ENCODE measurements at regions not wholly inside any gene's neighbourhood (a gene's known extent, or its start where the extent isn't known, plus 50 kb on each side); places are given as distances from the start of the nearest gene placed in this dataset.
A peak's percentile ranks its signal among the peaks of the same experiment; 100 is the strongest.
"Not testable (repeated sequence)": the region's sequence is repeated elsewhere in the genome, so short reads cannot be mapped to it uniquely, and the experiment has no call there.

DNA sequence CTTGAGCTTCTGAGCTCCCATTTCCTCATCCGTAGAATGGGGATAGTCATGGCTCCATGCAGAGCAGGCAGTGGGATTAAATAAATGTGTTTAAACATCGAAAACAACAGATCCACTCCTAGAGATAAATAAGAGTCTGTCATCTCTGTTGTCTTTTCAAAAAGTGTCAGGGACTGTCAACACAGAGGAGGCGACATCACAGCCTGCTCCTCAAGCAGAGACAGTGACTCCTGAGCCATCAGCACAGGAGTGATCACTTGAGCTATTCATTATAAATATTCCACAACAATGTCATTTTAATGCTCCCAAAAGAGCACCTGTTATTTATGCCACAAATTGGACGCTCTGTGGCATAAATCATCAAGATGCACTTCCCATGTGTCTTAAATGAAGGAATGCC lies 605.6 kb upstream of the CDH5 start:
- no peak for DNase-seq (ENCODE audit: low spot score)

DNA sequence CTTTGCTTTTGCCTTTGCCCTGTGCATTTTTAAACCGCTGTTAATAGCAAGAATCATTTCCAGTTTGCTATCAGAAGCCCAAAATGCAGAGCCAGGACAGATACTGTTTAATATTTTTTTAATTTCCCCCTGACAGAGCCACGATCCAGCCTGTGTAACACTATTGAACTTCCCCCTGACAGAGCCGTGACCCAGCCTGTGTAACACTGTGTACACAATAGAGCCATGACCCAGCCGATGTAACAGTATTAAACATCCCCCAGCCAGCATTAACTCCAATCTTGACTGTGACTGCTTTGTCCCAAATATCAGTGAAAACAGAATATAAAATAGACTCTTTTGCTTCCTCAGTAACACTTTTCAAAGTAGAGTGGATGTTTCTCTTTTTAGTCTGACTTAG lies 607.9 kb upstream of the CDH5 start:
- no peak for DNase-seq (ENCODE audit: low spot score)

DNA sequence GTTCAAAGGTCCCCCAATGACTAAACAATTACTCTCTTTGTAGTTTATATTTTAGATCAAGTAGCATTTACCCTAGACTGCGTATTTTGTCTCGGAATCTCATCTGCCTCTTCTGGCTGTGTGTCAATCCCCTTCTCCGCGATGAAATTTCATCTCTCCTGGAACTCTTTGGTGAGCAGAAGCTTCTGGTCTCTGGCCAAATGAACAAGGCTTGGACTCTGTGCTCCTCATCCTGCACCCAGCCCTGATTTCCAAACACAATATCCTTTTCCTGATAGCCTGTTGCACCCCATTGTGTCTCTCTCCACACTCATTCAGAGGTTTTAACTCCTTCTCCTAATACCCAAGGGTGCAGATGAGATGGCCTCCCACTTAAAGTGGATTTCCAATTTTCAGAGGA lies 609.4 kb upstream of the CDH5 start:
- no peak for DNase-seq (ENCODE audit: low spot score)

DNA sequence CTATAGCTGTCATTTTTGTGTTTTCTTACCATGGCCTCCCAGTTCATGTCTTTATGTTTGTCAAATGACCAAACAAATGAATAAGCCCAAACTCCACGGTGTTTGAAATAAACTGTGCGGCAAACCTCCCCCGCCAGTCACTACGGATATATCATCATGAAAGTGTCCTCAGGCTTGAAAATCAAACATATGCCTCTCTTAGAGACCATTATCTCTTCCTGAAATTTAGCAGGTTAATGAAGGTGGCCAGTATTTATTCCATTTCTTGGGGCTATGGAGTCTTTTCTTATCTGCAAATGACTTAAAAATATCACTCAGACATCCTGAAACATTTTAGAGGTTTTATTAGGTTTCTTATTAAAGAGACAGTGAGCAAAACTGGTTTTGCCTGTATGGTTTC lies 610.3 kb upstream of the CDH5 start:
- DNase-seq (ENCODE audit: low spot score) = no peak

DNA sequence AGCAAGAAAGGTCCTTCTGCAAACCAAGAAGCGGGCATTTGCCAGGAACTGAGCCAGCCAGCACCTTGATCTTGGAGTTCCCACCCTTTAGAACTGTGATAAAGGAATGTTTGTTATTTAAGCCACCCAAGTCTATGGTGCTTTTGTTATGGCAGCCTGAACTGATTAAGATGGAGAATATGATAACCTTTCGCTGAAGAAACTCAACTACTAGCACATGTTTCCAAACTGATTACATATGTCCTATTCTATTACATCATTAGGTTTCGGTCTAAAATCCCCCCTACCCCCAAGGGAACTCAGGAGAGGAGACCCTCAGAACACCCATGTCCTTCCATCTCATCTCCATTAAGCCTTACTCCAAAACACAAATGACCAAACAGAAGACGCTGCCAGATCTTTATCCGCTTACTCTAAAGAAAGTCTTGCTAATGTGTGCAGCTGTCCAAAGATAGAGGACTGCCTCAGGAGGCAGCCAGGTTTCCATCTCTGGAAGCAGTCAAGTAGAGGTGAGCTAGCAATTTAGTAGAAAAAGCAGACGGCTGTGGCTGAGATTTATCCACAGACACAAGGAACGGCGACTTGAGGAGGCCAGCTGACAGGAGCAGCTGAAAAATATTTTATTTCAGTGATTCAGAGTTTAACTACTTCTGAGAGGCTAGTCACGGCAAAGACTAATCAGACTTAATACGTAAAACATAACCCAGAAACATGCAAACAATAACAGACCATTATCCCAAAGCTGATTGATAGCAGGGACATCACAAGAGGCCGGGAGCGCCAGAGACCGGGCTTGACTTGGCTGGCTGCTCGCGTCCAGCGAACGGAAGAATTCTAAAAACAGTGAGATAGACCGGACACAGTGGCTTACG lies 611.4 kb upstream of the CDH5 start:
- DNase-seq (ENCODE audit: low spot score) = no peak

DNA sequence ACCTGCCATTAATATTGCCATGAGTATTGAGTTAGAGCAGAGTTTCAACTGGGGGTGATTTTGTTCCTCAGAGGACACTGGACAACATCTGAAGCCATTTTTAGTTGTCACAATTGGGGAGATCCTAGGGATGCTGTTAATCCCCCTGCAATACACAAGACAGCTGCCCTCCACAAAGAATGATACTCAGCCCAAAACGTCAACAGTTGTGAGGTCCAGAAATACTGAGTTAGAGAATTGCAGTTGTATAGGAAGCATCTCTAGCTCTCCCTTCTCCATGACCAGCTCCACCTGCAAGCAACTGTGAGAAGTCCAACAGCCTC lies 614.0 kb upstream of the CDH5 start:
- DNase-seq (ENCODE audit: low spot score) = no peak

DNA sequence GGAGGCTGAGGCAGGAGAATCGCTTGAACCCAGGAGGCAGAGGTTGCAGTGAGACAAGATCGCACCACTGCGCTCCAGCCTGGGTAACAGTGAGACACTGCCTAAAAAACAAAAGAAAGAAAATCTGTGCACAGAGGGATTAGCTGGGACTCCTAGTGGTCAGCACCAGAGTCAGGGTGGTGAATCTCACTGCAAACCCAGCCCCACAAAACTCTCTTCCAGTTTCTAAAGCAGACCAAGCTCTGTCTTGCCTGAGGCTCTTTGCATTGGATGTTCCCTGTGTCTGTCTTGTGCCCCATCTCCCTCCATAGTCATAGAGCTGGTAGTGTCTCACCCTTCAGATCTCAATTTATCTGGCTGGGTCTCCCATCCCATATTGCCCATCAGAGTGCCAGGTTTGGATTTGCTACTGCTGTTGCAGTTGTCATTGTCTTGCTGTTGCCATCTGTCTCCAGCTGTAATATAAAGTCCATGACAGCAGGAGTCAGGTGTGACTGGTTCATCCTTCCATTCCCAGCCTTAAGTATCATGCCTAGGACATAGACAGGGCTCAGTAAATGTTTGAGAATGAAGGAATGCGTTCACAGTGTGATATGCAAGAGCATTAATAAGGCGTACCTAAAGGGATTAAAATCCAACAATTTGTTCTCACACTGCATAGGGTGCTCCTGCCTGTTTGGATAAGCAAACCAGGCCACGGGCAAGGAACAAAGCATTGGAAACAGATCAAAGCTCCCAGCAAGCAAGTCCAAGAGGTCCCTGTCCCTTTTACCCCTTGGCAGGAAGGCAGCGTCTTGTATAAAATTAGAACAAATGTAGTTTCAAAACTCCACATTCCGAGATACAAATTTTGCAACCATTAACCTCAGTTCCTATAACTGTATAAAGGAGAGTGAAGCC lies 614.6 kb upstream of the CDH5 start:
- DNase-seq (ENCODE audit: low spot score) = no peak

DNA sequence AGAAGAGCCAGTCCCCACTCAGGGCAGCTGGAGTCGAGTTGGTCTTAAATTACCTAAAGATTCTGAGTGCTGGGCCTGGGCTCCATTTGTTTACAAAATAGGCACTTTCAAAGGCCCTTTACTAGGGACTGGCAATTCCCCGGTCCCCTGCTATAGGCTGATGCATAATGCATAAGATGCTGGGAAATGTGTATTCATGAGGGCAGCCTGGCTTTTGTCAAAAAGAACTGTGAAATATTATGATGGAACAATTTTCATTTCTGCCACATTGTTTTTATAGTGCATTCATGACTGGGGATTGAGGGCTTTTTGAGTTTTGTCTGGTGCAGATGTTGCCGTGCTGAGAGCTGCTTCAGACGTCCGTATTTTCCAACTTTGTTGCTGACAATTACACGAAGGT lies 617.0 kb upstream of the CDH5 start:
- DNase-seq (ENCODE audit: low spot score) = no peak

DNA sequence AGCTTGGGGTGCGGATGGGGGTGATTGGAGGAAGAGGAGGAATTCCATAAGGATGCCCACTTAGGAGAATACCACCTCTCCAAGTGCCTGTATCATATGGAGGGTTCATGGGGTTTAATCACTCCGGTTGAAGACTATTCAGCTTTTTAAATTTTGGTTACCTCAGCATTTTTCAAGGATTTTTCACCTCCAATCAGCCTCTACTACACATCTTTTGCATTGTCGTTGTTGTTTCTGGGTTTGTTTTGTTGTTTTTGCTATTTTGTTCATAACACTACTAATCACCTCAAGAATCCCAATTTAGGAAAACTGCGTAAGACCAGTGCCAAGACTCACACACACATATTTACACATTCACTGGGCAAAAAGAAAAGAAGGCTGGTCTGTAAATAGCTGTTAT lies 619.5 kb upstream of the CDH5 start:
- DNase-seq (ENCODE audit: low spot score) = no peak

DNA sequence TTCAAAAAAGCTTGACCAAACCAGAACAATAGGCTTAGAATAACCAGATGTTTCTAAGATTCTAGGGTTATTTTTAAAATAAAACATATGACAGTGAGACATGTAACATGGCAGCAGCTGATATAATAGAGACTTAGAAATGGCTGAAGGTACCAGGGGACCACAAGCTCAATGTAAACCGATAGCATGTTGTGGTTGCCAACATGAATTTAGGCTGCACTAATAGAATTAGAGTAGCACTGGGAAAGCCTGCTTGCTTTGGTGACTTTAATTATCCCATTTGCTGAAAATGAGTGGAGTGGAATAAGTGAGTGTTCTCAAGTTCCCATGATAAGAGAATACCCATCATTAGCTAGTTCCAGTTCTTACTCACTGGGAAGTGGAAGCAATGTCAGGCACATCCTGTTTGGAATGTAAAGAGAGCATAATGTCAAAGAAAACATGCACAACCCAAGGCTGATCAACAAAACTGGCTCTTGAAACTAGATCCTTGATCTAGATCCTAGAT lies 621.2 kb upstream of the CDH5 start:
- no peak for DNase-seq (ENCODE audit: low spot score)

DNA sequence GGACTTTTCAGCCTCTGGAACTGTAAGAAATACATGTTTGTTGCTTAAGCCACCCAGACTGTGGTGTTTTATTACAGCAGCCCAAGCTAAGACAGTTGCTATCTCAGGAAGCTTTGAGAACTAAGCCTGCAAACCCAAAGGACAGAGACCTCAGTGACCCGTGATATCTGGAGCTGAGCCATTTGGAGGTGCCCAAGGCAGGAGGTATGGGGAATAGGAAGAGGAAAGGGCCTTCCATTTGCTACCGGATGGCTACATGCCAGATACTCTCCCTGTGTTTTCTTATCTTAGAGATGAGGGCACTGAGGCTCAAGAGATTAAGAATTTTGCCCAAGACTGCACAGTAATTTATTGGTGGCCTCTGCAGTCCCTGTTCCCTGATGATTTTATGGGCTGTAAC lies 622.1 kb upstream of the CDH5 start:
- no peak for DNase-seq (ENCODE audit: low spot score)

DNA sequence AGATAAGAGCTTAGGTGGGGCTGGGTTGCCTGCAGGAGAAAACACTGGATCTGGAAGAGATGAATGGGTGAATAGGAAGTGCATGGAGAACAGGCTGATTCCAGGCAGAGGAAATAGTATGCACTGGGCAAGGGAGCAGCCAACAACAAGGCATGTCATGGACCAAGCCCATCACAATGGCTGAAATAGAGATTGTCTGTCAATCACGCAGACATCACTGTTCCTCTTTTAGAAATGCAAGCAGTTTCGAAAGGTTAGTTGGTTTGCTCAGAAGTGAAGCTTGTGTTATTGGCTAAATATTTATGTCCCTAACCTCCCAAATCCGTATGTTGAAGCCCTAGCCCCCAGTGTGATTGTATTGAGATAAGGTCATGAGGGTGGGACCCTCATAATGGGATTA lies 621.7 kb upstream of the CDH11 start:
- DNase-seq (ENCODE audit: low spot score) = no peak

DNA sequence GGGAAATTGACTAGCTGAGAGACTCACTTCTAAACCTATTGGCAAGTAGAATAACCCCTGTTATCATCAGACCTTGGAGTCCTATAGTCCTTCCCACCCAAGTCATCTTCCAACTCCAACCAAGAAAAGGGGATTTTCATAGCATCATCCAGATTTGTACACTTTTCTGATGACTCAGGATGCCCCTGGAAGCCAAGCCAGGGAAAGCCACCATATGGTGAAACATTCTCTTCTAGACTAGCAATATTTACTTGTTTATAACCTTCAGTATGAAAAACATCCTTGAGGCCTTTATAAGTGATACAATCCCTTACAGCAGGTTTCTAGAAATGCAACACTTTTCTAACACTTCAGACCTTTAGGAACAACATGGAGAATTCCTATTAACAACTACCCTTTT lies 618.8 kb upstream of the CDH11 start:
- DNase-seq (ENCODE audit: low spot score) = no peak

DNA sequence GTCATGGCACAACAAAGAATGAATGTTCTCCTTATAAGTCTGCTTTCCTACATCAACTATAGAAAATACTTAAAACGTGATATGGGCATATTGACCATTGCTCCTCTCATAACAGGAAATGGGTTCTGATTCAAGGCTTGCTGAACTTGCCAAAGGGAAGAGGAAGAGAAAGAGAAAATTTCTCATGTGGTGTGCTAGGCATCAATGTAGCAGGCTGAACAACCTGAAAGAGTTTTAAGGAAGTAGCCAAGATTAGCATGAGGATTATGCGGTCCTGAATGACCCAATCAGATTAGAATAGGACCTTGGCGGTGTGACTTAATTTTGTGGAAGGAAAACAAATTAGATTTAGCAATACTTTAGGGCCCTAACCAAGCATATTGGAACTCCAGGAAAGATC lies 617.7 kb upstream of the CDH11 start:
- DNase-seq (ENCODE audit: low spot score) = no peak

DNA sequence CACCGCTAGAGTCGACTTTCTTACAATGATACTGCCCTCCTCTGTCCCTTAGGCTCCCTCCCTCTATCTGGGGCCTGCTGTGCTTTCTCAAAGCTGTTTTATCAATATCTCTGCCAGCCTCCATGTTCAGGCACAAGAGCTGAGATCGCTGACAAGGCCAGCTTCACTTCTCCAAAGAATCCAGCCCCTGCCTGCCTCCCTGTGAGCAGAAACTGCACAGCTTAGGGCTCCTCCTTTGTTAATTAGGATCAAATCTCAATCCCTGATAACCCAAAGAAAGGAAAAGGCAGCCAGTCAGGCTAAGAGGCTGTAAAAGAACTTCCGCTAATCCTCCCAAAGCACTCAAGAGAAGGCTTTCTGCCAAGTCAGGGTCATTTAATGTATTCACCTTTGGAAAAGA lies 616.0 kb upstream of the CDH11 start:
- no peak for DNase-seq (ENCODE audit: low spot score)

DNA sequence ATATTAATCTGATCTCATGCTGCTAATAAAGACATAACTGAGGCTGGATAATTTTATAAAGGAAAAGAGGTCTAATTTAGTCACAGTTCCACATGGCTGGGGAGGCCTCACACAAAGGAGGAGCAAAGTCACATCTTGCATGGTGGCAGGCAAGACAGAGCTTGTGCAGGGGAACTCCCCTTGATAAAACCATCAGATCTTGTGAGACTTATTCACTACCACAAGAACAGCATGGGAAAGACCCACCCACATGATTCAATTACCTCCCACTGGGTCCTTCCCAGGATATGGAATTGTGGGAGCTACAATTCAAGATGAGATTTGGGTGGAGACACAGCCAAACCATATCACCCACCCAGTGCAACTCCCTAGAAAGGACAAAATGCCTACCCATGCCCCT lies 613.8 kb upstream of the CDH11 start:
- DNase-seq (ENCODE audit: low spot score) = not testable (repeated sequence)

DNA sequence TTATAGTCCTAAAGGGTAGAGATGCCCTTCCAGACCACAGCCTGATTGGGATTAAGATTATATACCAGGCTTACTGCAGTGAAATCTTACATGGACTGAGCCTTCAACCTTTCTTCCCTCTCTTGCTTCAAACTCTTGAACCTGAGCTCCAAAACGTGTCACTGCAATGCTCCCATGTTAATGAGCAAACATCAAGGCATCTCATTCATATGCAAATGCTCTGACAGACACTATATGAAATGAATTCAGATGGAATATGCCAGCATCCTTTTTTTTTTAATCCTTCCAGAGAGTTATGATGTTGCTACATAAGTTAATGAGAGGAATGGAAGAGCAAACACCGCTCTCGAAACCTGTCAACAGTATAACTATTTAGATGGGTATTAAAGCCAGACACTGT lies 611.9 kb upstream of the CDH11 start:
- no peak for DNase-seq (ENCODE audit: low spot score)

DNA sequence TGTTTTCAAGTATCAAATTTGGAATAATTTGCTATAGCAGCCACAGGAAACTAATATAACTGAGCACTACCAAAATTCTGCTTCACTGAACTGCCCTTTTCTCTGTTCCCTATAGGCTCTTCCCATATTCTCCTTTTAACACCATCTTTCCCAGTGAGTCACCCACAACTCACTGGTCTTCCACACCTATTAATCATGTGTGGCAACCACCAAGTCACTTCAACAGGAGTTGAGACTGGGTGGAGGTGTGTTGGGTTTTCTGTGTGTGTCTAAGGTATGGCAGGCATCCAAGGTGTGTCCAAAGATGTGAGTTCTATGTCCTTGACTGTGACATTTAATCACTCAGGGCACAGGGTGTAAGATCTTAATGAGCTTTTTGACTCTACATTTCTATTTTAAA lies 610.0 kb upstream of the CDH11 start:
- peak; percentile 3 for DNase-seq (ENCODE audit: low spot score)

DNA sequence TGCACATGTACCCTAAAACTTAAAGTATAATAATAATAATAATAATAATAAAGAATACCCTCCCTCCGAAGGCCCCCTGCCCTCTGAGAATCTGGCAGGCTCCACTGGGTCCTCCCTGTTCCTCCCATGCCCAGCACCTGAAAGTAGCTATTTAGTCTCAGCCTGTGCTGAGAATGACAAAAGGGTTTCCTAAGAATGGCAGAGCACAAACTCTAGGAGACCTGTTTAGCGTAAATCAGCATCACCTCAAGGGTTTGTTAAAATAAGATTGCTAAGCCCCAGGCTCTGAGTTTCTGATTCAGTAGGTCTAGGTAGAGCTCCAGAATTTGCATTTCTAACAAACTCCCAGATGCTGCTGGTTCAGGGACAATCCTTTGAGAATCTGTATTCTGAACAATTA lies 606.8 kb upstream of the CDH11 start:
- DNase-seq (ENCODE audit: low spot score) = no peak

DNA sequence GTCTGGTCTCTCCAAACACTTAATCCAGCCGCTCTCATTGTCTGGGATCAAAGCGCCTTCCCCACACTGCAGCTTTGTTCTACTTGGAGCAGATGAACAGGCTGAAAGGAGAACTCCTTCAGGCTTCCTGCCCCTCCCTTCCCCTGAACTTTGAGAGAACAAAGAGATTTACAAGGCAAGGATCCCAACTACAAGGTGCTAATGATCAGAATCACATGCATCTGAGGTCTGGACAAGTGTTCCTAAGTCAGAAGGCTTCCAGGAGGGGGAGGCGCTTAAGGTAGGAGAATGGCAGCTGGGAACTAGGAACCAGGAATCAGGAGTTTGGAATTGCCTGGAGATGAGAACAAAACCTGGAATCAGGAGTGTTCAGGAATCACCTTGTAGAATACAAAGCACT lies 606.3 kb upstream of the CDH11 start:
- no peak for DNase-seq (ENCODE audit: low spot score)

DNA sequence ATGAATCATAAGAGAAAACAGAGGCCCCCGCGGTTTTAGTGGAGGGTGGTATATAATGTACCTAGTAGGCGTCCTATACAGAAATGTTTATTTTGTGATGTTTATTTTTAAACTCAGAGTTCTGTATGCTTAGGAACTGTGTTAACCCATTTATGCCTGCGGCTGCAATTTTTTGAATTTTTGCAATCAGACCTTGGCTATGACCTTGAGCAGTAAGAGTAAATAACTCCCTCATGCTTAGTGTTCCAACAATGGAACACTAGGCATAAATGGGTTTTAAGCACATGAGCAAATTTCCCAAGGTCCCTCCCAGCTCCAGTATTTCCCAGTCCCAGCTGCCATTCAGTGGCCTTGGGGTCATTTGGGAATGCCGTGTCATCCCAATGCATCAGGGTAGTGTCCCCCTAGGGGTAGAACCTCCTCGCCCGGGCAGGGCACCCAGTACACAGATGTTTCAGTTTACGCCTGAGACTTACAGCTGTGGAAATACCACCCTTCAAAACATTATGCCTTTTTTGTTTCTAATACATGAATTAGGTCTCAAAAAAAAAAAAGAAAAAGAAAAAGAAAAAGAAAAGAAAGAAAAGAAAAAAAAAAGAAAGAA lies 605.8 kb upstream of the CDH11 start:
- DNase-seq (ENCODE audit: low spot score) = no peak

DNA sequence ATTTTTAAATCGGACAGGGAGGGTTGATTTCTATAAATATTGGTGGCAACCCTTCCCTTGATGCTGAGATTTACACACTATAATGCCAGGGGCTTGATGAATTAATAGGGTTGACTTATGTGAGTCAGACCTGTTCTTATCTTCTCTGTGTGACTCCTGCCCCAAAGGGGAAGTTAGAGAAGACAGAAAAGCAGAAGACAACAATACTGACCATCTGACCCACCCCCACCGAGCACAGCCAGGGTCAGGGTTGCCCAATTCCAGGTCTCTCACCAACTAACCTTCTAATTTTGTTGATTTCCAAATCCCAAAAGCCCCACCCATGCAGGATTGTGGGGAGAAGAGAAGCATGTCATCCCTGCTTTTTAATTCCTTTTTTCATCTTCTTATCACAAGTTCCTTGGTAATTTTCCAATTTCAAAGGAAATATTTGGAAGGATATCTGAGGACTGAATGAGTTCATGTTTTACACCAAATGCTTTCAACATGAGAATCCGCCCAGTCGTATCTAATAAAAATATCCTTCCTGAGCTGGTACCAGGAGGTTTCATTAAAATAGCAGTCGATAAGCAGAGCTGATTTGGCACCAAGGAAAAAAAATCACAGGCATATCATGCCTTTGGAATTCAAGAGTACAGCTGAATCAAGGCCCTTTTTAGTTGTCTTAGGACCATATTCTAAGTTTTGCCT lies 603.4 kb upstream of the CDH11 start:
- DNase-seq (ENCODE audit: low spot score) = no peak
